ENCODE measurements at regions not wholly inside any gene's neighbourhood (a gene's known extent, or its start where the extent isn't known, plus 50 kb on each side); places are given as distances from the start of the nearest gene placed in this dataset.

GRCh38 chr11:28777126-28777525, 668.9 kb downstream of the METTL15 start:
- no peaks in the 10 kb centered on the region for H3K27me3 ChIP-seq (ENCODE audit: insufficient read depth, insufficient read length)
- peaks cover 5% of the 10 kb centered on the region; the same call in 1 of the 2 replicates for H3K9me3 ChIP-seq (ENCODE audit: insufficient read depth, low read length)
- no peak overlapping the region for H3K4me3 ChIP-seq (ENCODE audit: insufficient read length, low read depth)
- H3K9ac ChIP-seq (ENCODE audit: insufficient read length, low read depth) = no peak overlapping the region
- H3K4me1 ChIP-seq (ENCODE audit: insufficient read depth, insufficient read length) = no peaks in the 10 kb centered on the region
- no peak for DNase-seq (ENCODE audit: low read depth, low spot score)
- no peaks in the 10 kb centered on the region for H3K36me3 ChIP-seq (ENCODE audit: insufficient read depth, insufficient read length, low read length)
- no peak for TF ChIP-seq SUZ12 (IDR thresholded peaks at IDR 0.05; ENCODE audit: extremely low read depth, insufficient read depth, insufficient read length)
- TF ChIP-seq ZNF274 (IDR thresholded peaks at IDR 0.05; ENCODE audit: low read depth, low read length) = no peak
- TF ChIP-seq YY1 (IDR thresholded peaks at IDR 0.05; ENCODE audit: insufficient read depth, insufficient read length) = no peak

GRCh38 chr11:28773606-28774005, 665.4 kb downstream of the METTL15 start:
- no peaks in the 10 kb centered on the region for H3K27me3 ChIP-seq (ENCODE audit: insufficient read depth, insufficient read length)
- H3K4me3 ChIP-seq (ENCODE audit: insufficient read length, low read depth) = no peak overlapping the region
- no peak overlapping the region for H3K9ac ChIP-seq (ENCODE audit: insufficient read length, low read depth)
- H3K36me3 ChIP-seq (ENCODE audit: insufficient read depth, insufficient read length, low read length) = no peaks in the 10 kb centered on the region
- TF ChIP-seq ZNF274 (IDR thresholded peaks at IDR 0.05; ENCODE audit: low read depth, low read length) (no peak), SUZ12 (IDR thresholded peaks at IDR 0.05; ENCODE audit: extremely low read depth, insufficient read depth, insufficient read length) (no peak), YY1 (IDR thresholded peaks at IDR 0.05; ENCODE audit: insufficient read depth, insufficient read length) (no peak)
- DNase-seq (ENCODE audit: low read depth, low spot score) = no peak
- H3K9me3 ChIP-seq (ENCODE audit: insufficient read depth, low read length) = 0 out of 2 replicates have a peak, but pooled peaks cover 5% of the 10 kb centered on the region
- no peaks in the 10 kb centered on the region for H3K4me1 ChIP-seq (ENCODE audit: insufficient read depth, insufficient read length)

- Histone ChIP-seq H3K9ac (ENCODE audit: insufficient read length, low read depth) (no peak overlapping the region), H3K4me3 (ENCODE audit: insufficient read length, low read depth) (no peak overlapping the region), H3K36me3 (ENCODE audit: insufficient read depth, insufficient read length, low read length) (no peaks in the 10 kb centered on the region), H3K4me1 (ENCODE audit: insufficient read depth, insufficient read length) (no peaks in the 10 kb centered on the region), H3K27me3 (ENCODE audit: insufficient read depth, insufficient read length) (no peaks in the 10 kb centered on the region), H3K9me3 (ENCODE audit: insufficient read depth, low read length) (0 out of 2 replicates have a peak, but pooled peaks cover 5% of the 10 kb centered on the region)
- TF ChIP-seq ZNF274 (IDR thresholded peaks at IDR 0.05; ENCODE audit: low read depth, low read length) (no peak), YY1 (IDR thresholded peaks at IDR 0.05; ENCODE audit: insufficient read depth, insufficient read length) (no peak), SUZ12 (IDR thresholded peaks at IDR 0.05; ENCODE audit: extremely low read depth, insufficient read depth, insufficient read length) (no peak)
- DNase-seq (ENCODE audit: low read depth, low spot score) = no peak
These were observed 662.6 kb downstream of the METTL15 start for GRCh38 chr11:28770806-28771205.

GRCh38 chr11:28767574-28767973, 659.4 kb downstream of the METTL15 start:
- no peak overlapping the region for H3K9ac ChIP-seq (ENCODE audit: insufficient read length, low read depth)

GRCh38 chr11:28763876-28764275, 655.7 kb downstream of the METTL15 start:
- H3K4me3 ChIP-seq (ENCODE audit: insufficient read length, low read depth) = no peak overlapping the region
- no peaks in the 10 kb centered on the region for H3K27me3 ChIP-seq (ENCODE audit: insufficient read depth, insufficient read length)
- no peak for TF ChIP-seq YY1 (IDR thresholded peaks at IDR 0.05; ENCODE audit: insufficient read depth, insufficient read length)
- no peak for TF ChIP-seq SUZ12 (IDR thresholded peaks at IDR 0.05; ENCODE audit: extremely low read depth, insufficient read depth, insufficient read length)
- no peak for TF ChIP-seq ZNF274 (IDR thresholded peaks at IDR 0.05; ENCODE audit: low read depth, low read length)
- no peak for DNase-seq (ENCODE audit: low read depth, low spot score)
- no peaks in the 10 kb centered on the region for H3K9me3 ChIP-seq (ENCODE audit: insufficient read depth, low read length)
- H3K4me1 ChIP-seq (ENCODE audit: insufficient read depth, insufficient read length) = no peaks in the 10 kb centered on the region
- no peaks in the 10 kb centered on the region for H3K36me3 ChIP-seq (ENCODE audit: insufficient read depth, insufficient read length, low read length)
- no peak overlapping the region for H3K9ac ChIP-seq (ENCODE audit: insufficient read length, low read depth)

More at GRCh38 chr11:28767574-28767973, 659.4 kb downstream of the METTL15 start:
- no peak for TF ChIP-seq YY1 (IDR thresholded peaks at IDR 0.05; ENCODE audit: insufficient read depth, insufficient read length)
- no peak for TF ChIP-seq SUZ12 (IDR thresholded peaks at IDR 0.05; ENCODE audit: extremely low read depth, insufficient read depth, insufficient read length)
- TF ChIP-seq ZNF274 (IDR thresholded peaks at IDR 0.05; ENCODE audit: low read depth, low read length) = no peak
- no peaks in the 10 kb centered on the region for H3K27me3 ChIP-seq (ENCODE audit: insufficient read depth, insufficient read length)
- H3K9me3 ChIP-seq (ENCODE audit: insufficient read depth, low read length) = no peaks in the 10 kb centered on the region
- no peak for DNase-seq (ENCODE audit: low read depth, low spot score)
- no peaks in the 10 kb centered on the region for H3K36me3 ChIP-seq (ENCODE audit: insufficient read depth, insufficient read length, low read length)
- H3K4me3 ChIP-seq (ENCODE audit: insufficient read length, low read depth) = no peak overlapping the region
- H3K4me1 ChIP-seq (ENCODE audit: insufficient read depth, insufficient read length) = no peaks in the 10 kb centered on the region

GRCh38 chr11:28763151-28763550, 655.0 kb downstream of the METTL15 start:
- no peak for DNase-seq (ENCODE audit: low read depth, low spot score)
- H3K9ac ChIP-seq (ENCODE audit: insufficient read length, low read depth) = no peak overlapping the region
- TF ChIP-seq SUZ12 (IDR thresholded peaks at IDR 0.05; ENCODE audit: extremely low read depth, insufficient read depth, insufficient read length) (no peak), ZNF274 (IDR thresholded peaks at IDR 0.05; ENCODE audit: low read depth, low read length) (no peak), YY1 (IDR thresholded peaks at IDR 0.05; ENCODE audit: insufficient read depth, insufficient read length) (no peak)
- no peaks in the 10 kb centered on the region for H3K9me3 ChIP-seq (ENCODE audit: insufficient read depth, low read length)
- H3K27me3 ChIP-seq (ENCODE audit: insufficient read depth, insufficient read length) = no peaks in the 10 kb centered on the region
- H3K4me1 ChIP-seq (ENCODE audit: insufficient read depth, insufficient read length) = no peaks in the 10 kb centered on the region
- H3K36me3 ChIP-seq (ENCODE audit: insufficient read depth, insufficient read length, low read length) = no peaks in the 10 kb centered on the region
- H3K4me3 ChIP-seq (ENCODE audit: insufficient read length, low read depth) = no peak overlapping the region

GRCh38 chr11:28760676-28761390, 652.6 kb downstream of the METTL15 start:
- Histone ChIP-seq H3K4me1 (ENCODE audit: insufficient read depth, insufficient read length) (no peaks in the 10 kb centered on the region), H3K36me3 (ENCODE audit: insufficient read depth, insufficient read length, low read length) (no peaks in the 10 kb centered on the region), H3K27me3 (ENCODE audit: insufficient read depth, insufficient read length) (no peaks in the 10 kb centered on the region), H3K9ac (ENCODE audit: insufficient read length, low read depth) (no peak overlapping the region), H3K9me3 (ENCODE audit: insufficient read depth, low read length) (no peaks in the 10 kb centered on the region), H3K4me3 (ENCODE audit: insufficient read length, low read depth) (no peak overlapping the region)
- TF ChIP-seq ZNF274 (IDR thresholded peaks at IDR 0.05; ENCODE audit: low read depth, low read length) = no peak
- no peak for DNase-seq (ENCODE audit: low read depth, low spot score)

Data from NT2/D1 (cell line).